Activated CD8-positive, alpha-beta memory T cell treated with anti-CD3 and anti-CD28 coated beads, Interleukin-2, amount 10 ng/mL, durations not matched to agents 7 days and 5 days (primary cell): ENCODE measurements at regions not wholly inside any gene's neighbourhood (a gene's known extent, or its start where the extent isn't known, plus 50 kb on each side); places are given as distances from the start of the nearest gene placed in this dataset.

Source experiments
- ATAC-seq: fragments of 150-1000 bp; cut with Tn5 transposase; one replicate; pipeline ENCODE4 v1.10.0; 2021; ENCODE audit warnings: moderate library complexity
- CTCF ChIA-PET: fragments of 350-600 bp; sonication (Branson Sonifier 250); formaldehyde crosslinking; loops from one replicate; lab custom pipeline; 2021; ENCODE audit warnings: antibody characterized with exemption; lab: Charles Lee
- DNase-seq: peaks from one replicate; pipeline ENCODE4 v3.0.0-alpha.2; 2020
- H3K27ac Mint-ChIP-seq: one replicate; pipeline ENCODE4 v1.8.0; 2021; ENCODE audit warnings: mild to moderate bottlenecking, mixed read lengths
- H3K27me3 Mint-ChIP-seq: one replicate; pipeline ENCODE4 v1.8.0; 2021; ENCODE audit warnings: mixed read lengths
- H3K36me3 Mint-ChIP-seq: one replicate; pipeline ENCODE4 v1.8.0; 2021; ENCODE audit warnings: mild to moderate bottlenecking, mixed read lengths
- H3K4me1 Mint-ChIP-seq: one replicate; pipeline ENCODE4 v1.8.0; 2021; ENCODE audit warnings: mixed read lengths
- H3K4me3 Mint-ChIP-seq: one replicate; pipeline ENCODE4 v1.8.0; 2021; ENCODE audit warnings: mild to moderate bottlenecking, moderate library complexity, mixed read lengths
- H3K9me3 Mint-ChIP-seq: one replicate; pipeline ENCODE4 v1.8.0; 2022; ENCODE audit warnings: low read depth, mixed read lengths

DNA sequence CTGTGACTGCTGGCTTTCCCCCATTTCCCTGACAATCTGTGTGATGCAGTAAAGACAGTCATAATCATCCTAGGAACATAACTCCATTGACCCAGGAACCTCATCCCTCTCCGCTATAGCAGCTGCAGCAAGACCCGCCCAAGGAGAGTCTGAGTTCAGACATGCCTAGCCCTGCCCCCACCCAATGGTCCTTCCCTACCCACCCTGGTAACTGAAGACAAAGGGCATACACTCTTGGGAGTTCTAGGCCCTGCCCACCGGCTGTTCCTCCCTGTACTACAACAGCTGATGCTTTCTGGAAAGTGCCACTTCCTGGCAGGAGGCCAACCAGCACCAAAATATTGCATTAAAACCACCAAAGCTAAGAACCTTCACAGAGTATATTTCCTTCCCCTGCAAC, 1035.6 kb downstream of the C4orf33 start:
- Mint-ChIP-seq H3K27ac (no peak overlapping the region), H3K9me3 (peaks cover 3% of the 10 kb centered on the region), H3K36me3 (no peaks in the 10 kb centered on the region), H3K27me3 (no peaks in the 10 kb centered on the region), H3K4me3 (no peak overlapping the region), H3K4me1 (no peaks in the 10 kb centered on the region)
- DNase-seq (no peak), ATAC-seq (no peak)
- CTCF ChIA-PET = no interaction called here

DNA sequence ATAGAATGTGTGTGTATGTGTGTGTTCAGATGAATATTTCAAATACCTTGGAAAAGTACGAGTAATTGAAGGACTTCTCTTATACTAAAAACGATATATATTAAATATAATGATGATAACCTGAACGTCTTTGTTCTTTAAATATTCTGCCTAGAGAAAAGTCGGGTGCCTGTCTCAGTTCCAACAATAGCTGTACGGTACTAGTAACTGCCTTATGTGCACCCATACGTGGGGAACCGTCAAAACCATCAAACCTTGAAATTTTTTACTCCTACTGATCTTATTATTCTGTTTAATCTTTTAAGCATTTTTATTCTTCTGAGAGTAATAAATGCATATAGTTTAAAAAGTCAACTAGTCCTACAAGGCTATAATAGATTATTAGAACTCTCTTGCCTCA, 1045.7 kb downstream of the C4orf33 start:
- Mint-ChIP-seq H3K4me3 (no peak overlapping the region), H3K36me3 (no peaks in the 10 kb centered on the region), H3K4me1 (no peaks in the 10 kb centered on the region), H3K9me3 (peaks cover 2% of the 10 kb centered on the region), H3K27ac (no peak overlapping the region), H3K27me3 (no peaks in the 10 kb centered on the region)
- no peak for ATAC-seq
- CTCF ChIA-PET = no interaction called here
- DNase-seq = no peak

DNA sequence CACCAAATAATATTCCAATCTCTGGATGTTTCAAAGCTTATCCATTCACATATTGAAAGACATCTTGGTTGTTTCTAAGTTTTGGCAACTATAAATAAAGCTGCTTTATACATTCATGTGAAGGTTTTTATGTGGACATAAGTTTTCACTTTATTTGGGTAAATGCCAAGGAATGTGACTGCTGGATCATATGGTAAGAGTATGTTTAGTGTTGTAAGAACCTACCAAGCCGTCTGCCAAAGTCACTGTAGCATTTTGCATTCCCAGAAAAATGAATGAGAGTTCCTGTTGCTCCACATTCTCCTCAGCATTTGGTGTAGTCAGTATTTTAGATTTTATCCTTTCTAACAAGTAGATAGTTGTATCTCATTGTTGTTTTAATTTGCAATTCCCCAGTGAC, 1047.7 kb downstream of the C4orf33 start:
- ATAC-seq (no peak), DNase-seq (no peak)
- no peak overlapping the region for H3K4me3 Mint-ChIP-seq
- H3K4me1 Mint-ChIP-seq = no peaks in the 10 kb centered on the region
- H3K27me3 Mint-ChIP-seq = no peaks in the 10 kb centered on the region
- H3K36me3 Mint-ChIP-seq = no peaks in the 10 kb centered on the region
- H3K9me3 Mint-ChIP-seq = peaks cover 2% of the 10 kb centered on the region
- CTCF ChIA-PET = no interaction called here
- H3K27ac Mint-ChIP-seq = no peak overlapping the region

DNA sequence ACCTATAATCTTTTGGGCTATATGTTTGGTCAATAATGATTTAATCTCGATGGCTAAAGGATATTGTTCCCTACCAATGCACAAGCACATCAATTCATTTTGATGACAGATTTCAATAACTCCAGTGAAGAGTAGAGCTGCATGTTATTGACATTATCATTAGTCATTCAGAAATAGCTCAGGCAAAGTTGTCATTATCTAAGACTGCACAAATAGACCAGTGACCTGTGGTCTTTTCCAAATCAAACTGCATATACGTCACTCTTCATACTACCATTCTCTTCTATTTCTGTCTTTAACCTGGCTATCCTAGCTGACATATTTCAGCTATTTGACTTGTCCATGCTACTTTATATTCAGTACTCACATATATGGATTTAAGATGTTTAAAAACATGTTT, 1050.8 kb downstream of the C4orf33 start:
- CTCF ChIA-PET = no interaction called here
- peaks cover 2% of the 10 kb centered on the region for H3K9me3 Mint-ChIP-seq
- H3K4me1 Mint-ChIP-seq = no peaks in the 10 kb centered on the region
- no peaks in the 10 kb centered on the region for H3K36me3 Mint-ChIP-seq
- DNase-seq (no peak), ATAC-seq (no peak)
- H3K27ac Mint-ChIP-seq = no peak overlapping the region
- H3K4me3 Mint-ChIP-seq = no peak overlapping the region
- no peaks in the 10 kb centered on the region for H3K27me3 Mint-ChIP-seq

DNA sequence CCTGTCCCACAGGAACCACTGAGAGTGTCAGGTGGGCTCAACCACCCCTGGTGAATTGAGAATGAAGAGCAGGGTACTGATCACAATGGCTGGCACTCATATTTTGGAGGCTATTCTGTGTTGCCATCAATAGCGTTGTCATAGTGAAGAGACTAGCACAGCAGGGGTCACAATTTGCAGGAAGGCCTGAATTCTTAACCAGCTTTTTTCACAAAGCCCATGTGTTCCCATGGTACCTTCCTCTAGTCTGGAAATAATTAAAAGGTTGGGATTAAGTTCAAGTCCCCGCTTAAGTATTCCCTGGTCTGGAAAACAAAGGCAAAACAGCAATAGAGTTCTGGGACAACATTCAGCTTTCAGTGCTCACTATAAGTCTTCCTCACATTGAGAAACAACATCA, 1051.7 kb downstream of the C4orf33 start:
- no peak overlapping the region for H3K4me3 Mint-ChIP-seq
- no peak overlapping the region for H3K27ac Mint-ChIP-seq
- CTCF ChIA-PET = no interaction called here
- no peaks in the 10 kb centered on the region for H3K27me3 Mint-ChIP-seq
- no peaks in the 10 kb centered on the region for H3K9me3 Mint-ChIP-seq
- no peaks in the 10 kb centered on the region for H3K4me1 Mint-ChIP-seq
- ATAC-seq (no peak), DNase-seq (no peak)
- H3K36me3 Mint-ChIP-seq = no peaks in the 10 kb centered on the region

DNA sequence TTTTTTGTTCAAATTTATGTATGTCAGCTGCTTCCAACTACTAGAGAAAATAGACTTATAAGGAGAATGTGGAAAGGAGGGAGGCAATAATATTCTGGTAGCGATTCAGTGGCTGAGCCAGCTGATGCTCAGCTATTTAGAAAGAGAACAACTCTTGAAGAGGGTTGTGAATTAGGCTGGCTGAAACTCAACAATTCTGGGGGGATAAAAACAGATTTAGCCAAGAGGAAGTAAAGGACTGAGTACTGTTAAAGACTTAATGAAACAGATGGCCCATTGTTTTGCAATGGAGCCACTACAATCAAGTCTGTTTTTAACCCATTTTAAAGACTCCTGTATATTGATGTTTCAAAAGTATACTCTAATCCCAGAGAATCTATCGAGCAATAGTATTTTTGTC, 1058.9 kb downstream of the C4orf33 start:
- Mint-ChIP-seq H3K36me3 (no peaks in the 10 kb centered on the region), H3K27me3 (no peaks in the 10 kb centered on the region), H3K9me3 (peaks cover 8% of the 10 kb centered on the region), H3K4me1 (no peaks in the 10 kb centered on the region), H3K27ac (no peak overlapping the region), H3K4me3 (no peak overlapping the region)
- CTCF ChIA-PET = no interaction called here
- DNase-seq (no peak), ATAC-seq (no peak)

DNA sequence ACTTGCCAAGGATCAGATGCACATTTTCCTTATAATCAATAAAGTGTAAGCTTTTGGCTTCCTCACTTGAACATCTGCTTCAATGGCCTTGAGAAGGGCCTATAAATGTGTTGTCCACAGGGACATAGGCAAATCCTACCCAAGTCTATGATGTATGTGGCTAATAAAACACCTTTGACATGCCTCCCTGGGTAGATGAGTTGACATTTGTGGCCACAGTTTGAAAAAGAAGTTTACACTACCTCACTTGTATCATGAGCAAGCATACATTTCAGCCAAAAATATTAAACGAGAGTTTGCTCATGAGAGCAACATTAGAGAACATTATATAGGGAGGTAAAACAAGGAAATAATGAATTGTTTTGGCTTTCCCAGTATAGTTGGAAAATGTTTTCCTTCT, 1067.7 kb downstream of the C4orf33 start:
- Mint-ChIP-seq H3K9me3 (peaks cover 12% of the 10 kb centered on the region), H3K27ac (no peak overlapping the region), H3K4me1 (no peaks in the 10 kb centered on the region), H3K36me3 (no peaks in the 10 kb centered on the region), H3K27me3 (no peaks in the 10 kb centered on the region), H3K4me3 (no peak overlapping the region)
- ATAC-seq = no peak
- CTCF ChIA-PET = no interaction called here
- no peak for DNase-seq

DNA sequence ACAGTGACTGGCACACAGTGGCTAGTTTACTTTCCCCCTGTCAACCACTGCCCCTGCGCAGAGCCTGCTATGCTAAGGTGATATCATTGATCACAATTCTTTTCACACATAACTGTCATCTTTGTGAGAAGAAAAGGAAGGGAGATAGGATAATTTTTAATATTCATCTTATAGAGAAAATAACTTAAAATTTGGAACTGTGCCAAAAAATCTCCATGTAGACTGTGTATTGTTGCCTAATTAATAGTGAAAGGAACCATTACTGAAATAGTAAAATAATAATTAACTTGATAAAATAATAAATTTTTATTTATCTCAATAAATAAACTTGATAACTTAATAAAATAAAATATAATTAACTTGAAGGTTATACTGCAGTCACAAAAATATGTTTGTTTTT, 1069.4 kb downstream of the C4orf33 start:
- DNase-seq = no peak
- CTCF ChIA-PET = no interaction called here
- no peak for ATAC-seq
- Mint-ChIP-seq H3K4me1 (no peaks in the 10 kb centered on the region), H3K27me3 (no peaks in the 10 kb centered on the region), H3K9me3 (peaks cover 10% of the 10 kb centered on the region), H3K36me3 (no peaks in the 10 kb centered on the region), H3K27ac (no peak overlapping the region), H3K4me3 (no peak overlapping the region)

DNA sequence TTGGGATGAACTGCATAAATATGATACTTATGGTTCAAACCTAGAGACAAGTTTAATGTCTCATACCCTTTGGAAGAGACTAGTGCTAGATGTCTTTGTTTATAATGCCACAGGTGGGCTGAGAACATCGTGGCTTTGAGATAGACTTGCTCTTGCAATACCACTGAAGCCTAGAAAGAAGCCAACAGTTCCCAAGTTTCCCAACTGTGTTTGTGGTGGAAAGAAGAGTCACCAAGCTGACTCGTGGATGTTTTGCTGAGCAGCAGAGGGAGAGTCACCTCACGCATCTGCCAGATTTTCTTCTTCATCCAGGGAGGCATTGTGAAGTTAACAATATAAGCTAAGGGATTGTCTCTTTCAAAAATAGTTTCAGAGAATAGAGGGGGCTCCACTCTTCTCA, 1076.2 kb downstream of the C4orf33 start:
- peaks cover 2% of the 10 kb centered on the region for H3K9me3 Mint-ChIP-seq
- H3K27ac Mint-ChIP-seq = no peak overlapping the region
- no peak overlapping the region for H3K4me3 Mint-ChIP-seq
- no peaks in the 10 kb centered on the region for H3K4me1 Mint-ChIP-seq
- no peaks in the 10 kb centered on the region for H3K27me3 Mint-ChIP-seq
- H3K36me3 Mint-ChIP-seq = no peaks in the 10 kb centered on the region
- no peak for DNase-seq
- CTCF ChIA-PET = no interaction called here
- no peak for ATAC-seq

DNA sequence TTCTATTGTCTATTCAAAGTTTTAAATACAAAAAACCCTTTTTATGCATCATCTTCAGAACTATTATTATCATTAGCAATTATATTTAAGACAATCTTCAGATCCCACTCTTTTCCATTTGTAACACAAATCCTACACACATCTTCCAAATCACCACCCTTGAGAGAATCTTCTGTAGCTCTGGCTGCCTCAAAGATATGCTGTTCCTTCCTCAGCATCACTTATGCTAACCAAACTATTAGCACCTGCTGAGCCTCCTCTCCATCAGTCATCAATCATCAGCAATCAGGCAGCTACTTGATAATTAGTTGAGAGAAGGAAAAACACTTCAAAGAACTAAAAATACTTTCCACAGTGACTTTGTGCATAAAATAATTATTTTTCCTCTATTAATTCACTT, 1082.2 kb downstream of the C4orf33 start:
- H3K4me1 Mint-ChIP-seq = no peaks in the 10 kb centered on the region
- H3K4me3 Mint-ChIP-seq = no peak overlapping the region
- DNase-seq = no peak
- peaks cover 2% of the 10 kb centered on the region for H3K9me3 Mint-ChIP-seq
- H3K27ac Mint-ChIP-seq = no peak overlapping the region
- H3K36me3 Mint-ChIP-seq = no peaks in the 10 kb centered on the region
- CTCF ChIA-PET = no interaction called here
- no peak for ATAC-seq
- no peaks in the 10 kb centered on the region for H3K27me3 Mint-ChIP-seq

DNA sequence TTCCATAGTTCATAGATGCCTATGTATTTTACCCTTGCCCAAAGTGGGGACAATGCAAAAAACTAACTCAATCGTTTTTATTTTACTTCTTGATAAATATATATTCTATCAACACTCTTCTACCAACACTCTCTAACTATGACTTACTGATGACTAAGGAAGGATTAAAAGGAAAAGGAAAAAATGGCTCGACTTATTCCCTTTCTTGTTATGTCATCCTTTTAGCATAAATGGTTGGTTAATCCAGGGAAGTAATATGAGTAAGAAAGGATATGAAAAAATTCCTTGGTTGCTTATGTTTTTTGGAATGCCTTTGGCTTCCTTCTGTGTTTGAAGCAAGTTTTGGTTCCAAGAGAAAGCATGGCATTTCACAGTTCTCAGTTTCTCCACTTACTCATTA, 1087.1 kb downstream of the C4orf33 start:
- ATAC-seq = no peak
- H3K9me3 Mint-ChIP-seq = peaks cover under 1% of the 10 kb centered on the region
- DNase-seq = no peak
- no peaks in the 10 kb centered on the region for H3K36me3 Mint-ChIP-seq
- CTCF ChIA-PET = no interaction called here
- no peak overlapping the region for H3K27ac Mint-ChIP-seq
- no peaks in the 10 kb centered on the region for H3K4me1 Mint-ChIP-seq
- H3K27me3 Mint-ChIP-seq = no peaks in the 10 kb centered on the region
- H3K4me3 Mint-ChIP-seq = no peak overlapping the region

DNA sequence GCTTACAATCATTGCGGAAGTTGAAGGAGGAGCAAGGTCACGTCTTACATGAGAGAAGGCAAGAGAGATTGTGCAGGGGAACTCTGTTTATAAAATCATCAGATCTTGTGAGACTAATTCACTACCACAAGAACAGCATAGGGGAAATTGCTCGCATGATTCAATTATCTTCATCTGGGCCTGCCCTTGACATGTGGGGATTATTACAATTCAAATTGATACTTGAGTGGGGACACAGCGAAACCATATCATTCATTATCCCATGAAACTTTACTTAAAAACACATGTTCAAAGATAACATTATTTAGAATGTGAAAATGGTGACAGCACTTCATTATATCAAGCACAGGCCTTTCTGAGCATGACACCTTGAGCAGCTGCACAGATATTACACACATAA, 1087.8 kb downstream of the C4orf33 start:
- Mint-ChIP-seq H3K36me3 (no peaks in the 10 kb centered on the region), H3K4me1 (no peaks in the 10 kb centered on the region), H3K9me3 (peaks cover under 1% of the 10 kb centered on the region), H3K27ac (no peak overlapping the region), H3K4me3 (no peak overlapping the region), H3K27me3 (no peaks in the 10 kb centered on the region)
- DNase-seq (no peak), ATAC-seq (no peak)
- CTCF ChIA-PET = no interaction called here

DNA sequence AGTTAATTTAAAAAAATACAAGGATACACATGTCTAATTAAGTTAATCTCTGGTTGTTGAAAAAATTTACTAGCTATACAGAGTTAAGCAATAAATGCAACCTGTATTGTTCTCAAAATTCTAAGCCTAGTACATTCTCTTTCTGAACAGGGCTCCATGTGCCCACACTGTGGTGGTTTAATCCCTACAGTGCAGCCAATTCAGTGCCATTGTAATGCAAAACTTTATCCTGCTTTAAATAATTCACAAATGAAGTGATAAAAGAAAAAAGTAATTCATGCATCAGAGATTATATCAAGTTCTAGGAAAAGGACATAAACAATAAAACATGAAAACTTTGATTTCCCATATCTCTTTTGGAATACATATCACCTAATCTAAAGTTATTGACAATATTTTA, 1089.2 kb downstream of the C4orf33 start:
- Mint-ChIP-seq H3K9me3 (peaks cover 2% of the 10 kb centered on the region), H3K27me3 (no peaks in the 10 kb centered on the region), H3K27ac (no peak overlapping the region), H3K36me3 (no peaks in the 10 kb centered on the region), H3K4me1 (no peaks in the 10 kb centered on the region), H3K4me3 (no peak overlapping the region)
- ATAC-seq (no peak), DNase-seq (no peak)
- CTCF ChIA-PET = no interaction called here

DNA sequence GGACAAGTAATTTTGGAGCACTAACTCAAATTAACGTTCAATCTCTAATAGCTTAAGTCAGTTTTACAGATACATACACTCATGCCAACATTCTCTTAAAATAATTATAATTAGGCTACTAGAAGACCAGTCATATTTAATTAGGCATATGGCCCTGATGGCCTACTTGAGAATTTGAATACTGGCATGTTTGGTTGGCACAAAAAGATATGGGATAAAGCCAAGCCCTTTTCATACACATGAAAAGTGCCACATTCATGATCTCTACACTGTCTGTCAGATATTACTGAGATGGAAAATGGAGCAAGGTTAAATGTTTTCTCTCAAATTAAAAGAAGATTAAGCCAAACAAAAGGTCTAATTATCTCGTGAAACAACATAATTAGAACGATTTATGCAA, 1091.0 kb downstream of the C4orf33 start:
- Mint-ChIP-seq H3K4me3 (no peak overlapping the region), H3K4me1 (no peaks in the 10 kb centered on the region), H3K27ac (no peak overlapping the region), H3K36me3 (no peaks in the 10 kb centered on the region), H3K9me3 (peaks cover 2% of the 10 kb centered on the region), H3K27me3 (no peaks in the 10 kb centered on the region)
- no peak for ATAC-seq
- DNase-seq = no peak
- CTCF ChIA-PET = no interaction called here

DNA sequence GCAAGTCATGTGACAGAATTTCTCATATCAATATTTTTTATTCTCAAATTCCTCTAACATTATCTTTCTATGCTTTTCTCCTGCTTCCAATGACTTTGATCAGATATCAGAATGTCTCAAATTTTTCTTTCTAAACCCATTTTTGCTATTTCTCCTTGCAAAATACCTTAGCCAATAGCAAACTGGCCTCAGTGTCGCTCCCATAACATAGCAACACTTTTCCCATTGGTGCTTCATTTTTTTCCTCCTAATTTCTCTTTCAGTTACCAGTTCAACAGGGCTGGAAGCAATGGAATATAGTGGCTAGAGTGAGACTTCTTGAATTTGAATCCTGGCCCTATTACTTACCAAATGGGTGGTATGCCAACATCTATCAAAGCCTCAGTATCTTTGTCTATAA, 1091.6 kb downstream of the C4orf33 start:
- Mint-ChIP-seq H3K9me3 (peaks cover 2% of the 10 kb centered on the region), H3K4me3 (no peak overlapping the region), H3K36me3 (no peaks in the 10 kb centered on the region), H3K27me3 (no peaks in the 10 kb centered on the region), H3K4me1 (no peaks in the 10 kb centered on the region), H3K27ac (no peak overlapping the region)
- CTCF ChIA-PET = no interaction called here
- no peak for DNase-seq
- ATAC-seq = no peak
